Right lobe of liver (tissue), 4 donors: ENCODE measurements at regions not wholly inside any gene's neighbourhood (a gene's known extent, or its start where the extent isn't known, plus 50 kb on each side); places are given as distances from the start of the nearest gene placed in this dataset.

Experiments used
- POLR2A ChIP-seq: fragments of 450-650 bp; IDR thresholded peaks from one replicate; pipeline ENCODE4 v1.6.1; 2017; ENCODE audit warnings: antibody characterized with exemption, mild to moderate bottlenecking
- TF ChIP-seq, protein P1 (sequence below), 4 donors: fragments of 200-600 bp in 3 of 4; fragments of 450-650 bp in 1 of 4; IDR thresholded peaks; one replicate each; pipeline versions ENCODE4 v1.5.1 to v1.8.0; 2016 to 2022; ENCODE audit warnings: antibody characterized with exemption in 4 of 4, mild to moderate bottlenecking in 2 of 4
- donor health status: DM: no; HTN: no; CAD: no.
- donor health status: DM: no; HTN: no; CAD: no.
- donor health status: DM: no; HTN: yes; CAD: no.

DNA sequence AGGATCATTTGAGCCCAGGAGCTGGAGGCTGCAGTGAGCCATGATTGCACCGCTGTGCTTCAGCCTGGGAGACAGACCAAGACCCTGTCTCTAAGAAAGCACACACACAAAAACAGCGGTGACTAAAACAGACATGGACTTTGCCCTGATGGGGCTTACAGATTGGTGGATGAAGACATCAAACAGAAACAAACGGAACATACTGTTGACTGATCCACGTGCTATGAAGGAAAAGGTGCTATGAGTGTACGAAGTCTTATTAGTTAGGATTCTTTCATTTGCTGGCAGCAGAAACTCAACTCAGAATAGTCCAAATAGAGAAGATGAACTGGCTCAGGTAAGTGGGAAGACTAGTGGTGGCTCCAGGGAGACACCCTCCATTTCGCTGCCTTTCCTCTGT is 309.8 kb upstream of the N4BP1 start:
- TF ChIP-seq, protein P1, sequence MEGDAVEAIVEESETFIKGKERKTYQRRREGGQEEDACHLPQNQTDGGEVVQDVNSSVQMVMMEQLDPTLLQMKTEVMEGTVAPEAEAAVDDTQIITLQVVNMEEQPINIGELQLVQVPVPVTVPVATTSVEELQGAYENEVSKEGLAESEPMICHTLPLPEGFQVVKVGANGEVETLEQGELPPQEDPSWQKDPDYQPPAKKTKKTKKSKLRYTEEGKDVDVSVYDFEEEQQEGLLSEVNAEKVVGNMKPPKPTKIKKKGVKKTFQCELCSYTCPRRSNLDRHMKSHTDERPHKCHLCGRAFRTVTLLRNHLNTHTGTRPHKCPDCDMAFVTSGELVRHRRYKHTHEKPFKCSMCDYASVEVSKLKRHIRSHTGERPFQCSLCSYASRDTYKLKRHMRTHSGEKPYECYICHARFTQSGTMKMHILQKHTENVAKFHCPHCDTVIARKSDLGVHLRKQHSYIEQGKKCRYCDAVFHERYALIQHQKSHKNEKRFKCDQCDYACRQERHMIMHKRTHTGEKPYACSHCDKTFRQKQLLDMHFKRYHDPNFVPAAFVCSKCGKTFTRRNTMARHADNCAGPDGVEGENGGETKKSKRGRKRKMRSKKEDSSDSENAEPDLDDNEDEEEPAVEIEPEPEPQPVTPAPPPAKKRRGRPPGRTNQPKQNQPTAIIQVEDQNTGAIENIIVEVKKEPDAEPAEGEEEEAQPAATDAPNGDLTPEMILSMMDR (IDR thresholded peaks at IDR 0.05): no peak
- no peak for TF ChIP-seq POLR2A
